ENCODE measurements at regions not wholly inside any gene's neighbourhood (a gene's known extent, or its start where the extent isn't known, plus 50 kb on each side); places are given as distances from the start of the nearest gene placed in this dataset.

DNA sequence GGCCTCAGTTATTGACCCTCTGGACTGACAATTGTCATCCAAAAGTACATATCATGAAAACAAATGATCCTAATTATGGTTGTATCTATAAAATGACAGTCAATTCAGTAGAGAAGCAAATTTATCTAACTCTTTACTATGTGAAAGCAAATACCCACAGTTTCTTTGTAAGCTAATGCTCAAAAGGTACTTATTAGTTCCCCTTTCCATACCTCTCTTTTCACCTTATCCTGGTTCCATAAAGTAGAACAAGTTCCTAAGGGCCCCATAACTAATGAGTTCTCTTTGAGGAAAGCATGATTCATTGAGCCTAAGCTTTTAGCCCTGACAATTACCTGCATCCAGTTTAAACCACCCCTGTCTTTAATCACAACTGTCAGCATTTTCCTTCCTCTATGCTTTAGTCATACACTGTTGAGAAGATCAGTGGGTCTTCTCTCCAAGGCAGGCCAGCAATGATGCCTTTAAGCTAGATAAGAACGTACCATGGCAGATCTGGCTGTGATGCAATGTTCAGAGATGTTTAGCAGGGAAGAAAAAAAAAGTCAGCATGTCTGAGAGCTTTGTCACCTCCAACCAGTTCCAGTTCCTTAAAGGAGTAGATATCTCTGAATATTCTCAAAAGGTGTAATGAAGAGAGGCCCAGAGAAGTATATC lies 179.7 kb upstream of the RASGEF1B start (continued):
- TF ChIP-seq, protein P1, sequence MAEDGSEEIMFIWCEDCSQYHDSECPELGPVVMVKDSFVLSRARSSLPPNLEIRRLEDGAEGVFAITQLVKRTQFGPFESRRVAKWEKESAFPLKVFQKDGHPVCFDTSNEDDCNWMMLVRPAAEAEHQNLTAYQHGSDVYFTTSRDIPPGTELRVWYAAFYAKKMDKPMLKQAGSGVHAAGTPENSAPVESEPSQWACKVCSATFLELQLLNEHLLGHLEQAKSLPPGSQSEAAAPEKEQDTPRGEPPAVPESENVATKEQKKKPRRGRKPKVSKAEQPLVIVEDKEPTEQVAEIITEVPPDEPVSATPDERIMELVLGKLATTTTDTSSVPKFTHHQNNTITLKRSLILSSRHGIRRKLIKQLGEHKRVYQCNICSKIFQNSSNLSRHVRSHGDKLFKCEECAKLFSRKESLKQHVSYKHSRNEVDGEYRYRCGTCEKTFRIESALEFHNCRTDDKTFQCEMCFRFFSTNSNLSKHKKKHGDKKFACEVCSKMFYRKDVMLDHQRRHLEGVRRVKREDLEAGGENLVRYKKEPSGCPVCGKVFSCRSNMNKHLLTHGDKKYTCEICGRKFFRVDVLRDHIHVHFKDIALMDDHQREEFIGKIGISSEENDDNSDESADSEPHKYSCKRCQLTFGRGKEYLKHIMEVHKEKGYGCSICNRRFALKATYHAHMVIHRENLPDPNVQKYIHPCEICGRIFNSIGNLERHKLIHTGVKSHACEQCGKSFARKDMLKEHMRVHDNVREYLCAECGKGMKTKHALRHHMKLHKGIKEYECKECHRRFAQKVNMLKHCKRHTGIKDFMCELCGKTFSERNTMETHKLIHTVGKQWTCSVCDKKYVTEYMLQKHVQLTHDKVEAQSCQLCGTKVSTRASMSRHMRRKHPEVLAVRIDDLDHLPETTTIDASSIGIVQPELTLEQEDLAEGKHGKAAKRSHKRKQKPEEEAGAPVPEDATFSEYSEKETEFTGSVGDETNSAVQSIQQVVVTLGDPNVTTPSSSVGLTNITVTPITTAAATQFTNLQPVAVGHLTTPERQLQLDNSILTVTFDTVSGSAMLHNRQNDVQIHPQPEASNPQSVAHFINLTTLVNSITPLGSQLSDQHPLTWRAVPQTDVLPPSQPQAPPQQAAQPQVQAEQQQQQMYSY (CRISPR knock-in tag; IDR thresholded peaks at IDR 0.05) = no peak
- TF ChIP-seq ZSCAN29 (IDR thresholded peaks at IDR 0.05) (no peak), GATAD2B (conservative IDR thresholded peaks at IDR 0.05; ENCODE audit: low read depth) (no peak), KDM1A (IDR thresholded peaks at IDR 0.05; ENCODE audit: borderline replicate concordance) (no peak), TCF7 (IDR thresholded peaks at IDR 0.05; ENCODE audit: borderline replicate concordance) (no peak), HDGF (IDR thresholded peaks at IDR 0.05) (no peak), NKRF (conservative IDR thresholded peaks at IDR 0.05) (no peak), JUNB (IDR thresholded peaks at IDR 0.05) (no peak), EGR1 (IDR thresholded peaks at IDR 0.05; ENCODE audit: borderline replicate concordance in 1 of 2, low read depth in 2 of 2, low read length in 2 of 2) (no peak), BHLHE40 (IDR thresholded peaks at IDR 0.05; ENCODE audit: borderline replicate concordance in 1 of 2, low read depth in 2 of 2, low read length in 1 of 2) (no peak)

Data from GM12878 (cell line).